Dedifferentiated amniotic fluid mesenchymal stem cell (primary cell): ENCODE measurements at regions not wholly inside any gene's neighbourhood (a gene's known extent, or its start where the extent isn't known, plus 50 kb on each side); places are given as distances from the start of the nearest gene placed in this dataset.

Experiments
- DNase-seq: peaks from one replicate; pipeline ENCODE4 v3.0.0-alpha.2; 2016; ENCODE audit errors: extremely low spot score

- DNase-seq: no peak
Observed at GRCh38 chr15:37873336-37873735, 61.1 kb upstream of the TMCO5A start.

- DNase-seq: no peak
Observed at GRCh38 chr15:37876900-37877299, 57.5 kb upstream of the TMCO5A start.

GRCh38 chr15:37877851-37878741 is 56.3 kb upstream of the TMCO5A start:
- peak; percentile 74 for DNase-seq

GRCh38 chr15:37880009-37880834 is 54.2 kb upstream of the TMCO5A start:
- peak; percentile 61 for DNase-seq

- no peak for DNase-seq
Observed at GRCh38 chr15:37880835-37881153, 53.6 kb upstream of the TMCO5A start.

- DNase-seq: no peak
Observed at GRCh38 chr15:37881237-37882013, 53.0 kb upstream of the TMCO5A start.

GRCh38 chr15:37882640-37883039 is 51.8 kb upstream of the TMCO5A start:
- DNase-seq: no peak
